T-cell (primary cell): ENCODE measurements at regions not wholly inside any gene's neighbourhood (a gene's known extent, or its start where the extent isn't known, plus 50 kb on each side); places are given as distances from the start of the nearest gene placed in this dataset.

Experiments used
- ATAC-seq, 4 experiments: fragments of 200-7000 bp in 3 of 4; fragments of 150-1000 bp in 1 of 4; cut with Tn5 transposase; replicated peaks in 1 of 4; 1 replicate in 3 of 4; 2 replicates in 1 of 4; pipeline ENCODE4 v1.10.0; 2021; ENCODE audit warnings: moderate library complexity in 3 of 4, mild to moderate bottlenecking in 2 of 4, moderate number of reproducible peaks in 1 of 4
- CTCF ChIA-PET, 2 donors: fragments of 300-600 bp; sonication (Branson Sonifier 250); formaldehyde crosslinking; loops; one replicate each; lab custom pipeline; 2022; ENCODE audit warnings: antibody characterized with exemption in 2 of 2; lab: Charles Lee
- POLR2A ChIA-PET, 2 donors: fragments of 300-600 bp; sonication (Branson Sonifier 250); formaldehyde crosslinking; loops; one replicate each; lab custom pipeline; 2022; ENCODE audit warnings: antibody characterized with exemption in 2 of 2; lab: Charles Lee
- DNase-seq, 35 experiments: peaks; one replicate each; pipeline versions ENCODE4 v3.0.0 to v3.0.0-alpha.2; 2013 to 2023
- H3K27ac ChIP-seq: one replicate; pipeline ENCODE4 v1.5.1; 2013; ENCODE audit warnings: low read length
- H3K27me3 ChIP-seq, 2 experiments: replicated peaks in 1 of 2; 1 replicate in 1 of 2; 2 replicates in 1 of 2; pipeline versions ENCODE4 v1.6.1 to v1.7.0; 2013; ENCODE audit warnings: low read length in 1 of 2, mixed read lengths in 1 of 2; ENCODE audit not compliant: control insufficient read depth in 2 of 2, insufficient read depth in 2 of 2; ENCODE audit errors: extremely low read depth in 1 of 2
- H3K36me3 ChIP-seq, 2 donors: 1 replicate in 1 of 2; 2 replicates in 1 of 2; pipeline versions ENCODE4 v1.6.1 to v1.7.0; 2013; ENCODE audit warnings: low read length in 1 of 2; ENCODE audit not compliant: control insufficient read depth in 2 of 2, insufficient read depth in 1 of 2; ENCODE audit errors: extremely low read depth in 1 of 2
- H3K4me1 ChIP-seq, 2 experiments: 1 replicate in 1 of 2; 2 replicates in 1 of 2; pipeline versions ENCODE4 v1.6.1 to v1.7.0; 2013; ENCODE audit warnings: low read length in 2 of 2, mixed read lengths in 1 of 2; ENCODE audit not compliant: insufficient read depth in 2 of 2, control insufficient read depth in 1 of 2; ENCODE audit errors: extremely low read depth in 1 of 2
- H3K4me3 ChIP-seq, 2 donors: 1 replicate in 1 of 2; 2 replicates in 1 of 2; pipeline versions ENCODE4 v1.5.1 to v1.7.0; 2013; ENCODE audit warnings: mild to moderate bottlenecking in 2 of 2, low read length in 1 of 2, moderate library complexity in 1 of 2; ENCODE audit not compliant: control insufficient read depth in 1 of 2; ENCODE audit errors: extremely low read depth in 1 of 2
- H3K9me3 ChIP-seq: 2 replicates; pipeline ENCODE4 v1.7.0; 2013
- H3K27ac Mint-ChIP-seq, 2 donors: one replicate each; pipeline ENCODE4 v1.8.0; 2020 to 2021; ENCODE audit warnings: mild to moderate bottlenecking in 2 of 2, mixed read lengths in 2 of 2
- H3K27me3 Mint-ChIP-seq, 2 donors: one replicate each; pipeline ENCODE4 v1.8.0; 2021 to 2022; ENCODE audit warnings: mixed read lengths in 2 of 2
- H3K36me3 Mint-ChIP-seq: one replicate; pipeline ENCODE4 v1.8.0; 2021; ENCODE audit warnings: mixed read lengths
- H3K4me1 Mint-ChIP-seq, 3 donors: one replicate each; pipeline ENCODE4 v1.8.0; 2020 to 2022; ENCODE audit warnings: mixed read lengths in 3 of 3, mild to moderate bottlenecking in 1 of 3
- H3K4me3 Mint-ChIP-seq, 3 donors: one replicate each; pipeline ENCODE4 v1.8.0; 2020 to 2022; ENCODE audit warnings: mild to moderate bottlenecking in 3 of 3, mixed read lengths in 3 of 3, moderate library complexity in 3 of 3
- H3K9me3 Mint-ChIP-seq, 3 donors: one replicate each; pipeline ENCODE4 v1.8.0; 2020 to 2022; ENCODE audit warnings: mixed read lengths in 3 of 3
- WGBS: methylation state at CpG from one replicate; pipeline ENCODE4 v1.1.5; 2013; ENCODE audit warnings: missing lambda C conversion rate; ENCODE audit not compliant: insufficient coverage; 5-methylcytosine and 5-hydroxymethylcytosine counted together

DNA sequence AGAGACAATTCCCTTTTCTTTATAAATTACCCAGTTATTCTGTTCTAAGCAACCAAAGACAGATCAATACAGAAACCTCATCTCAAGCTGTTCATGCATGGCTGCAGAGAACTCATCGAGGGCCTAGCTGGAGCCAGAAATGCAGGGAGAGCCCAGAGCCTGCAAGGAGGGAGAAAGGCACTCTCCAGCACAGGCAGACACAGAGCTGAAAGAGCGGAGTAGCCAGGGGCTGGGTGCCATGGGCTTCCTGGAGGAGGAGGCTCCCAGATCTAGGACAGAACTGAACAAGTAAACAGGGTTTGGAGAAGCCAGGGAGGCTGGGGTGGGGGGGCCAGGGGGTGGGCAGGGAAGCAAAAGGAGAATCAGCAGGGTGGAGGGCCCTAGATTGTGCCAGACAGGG, 144.2 kb upstream of the ZNF507 start:
- Histone ChIP-seq H3K4me1 (peaks cover 0 to 6% of the 10 kb centered on the region in 2 experiments), H3K4me3 (no peak overlapping the region), H3K27ac (no peak overlapping the region), H3K27me3 (peaks cover 0 to 32% of the 10 kb centered on the region in 2 experiments), H3K36me3 (no peaks in the 10 kb centered on the region), H3K9me3 (no peaks in the 10 kb centered on the region)
- POLR2A ChIA-PET = no interaction called here
- CTCF ChIA-PET = no interaction called here
- WGBS = 60% methylated on average over 1 of the region's 2 CpGs
- peaks cover 12 to 23% of the 10 kb centered on the region in 2 donors for H3K27me3 Mint-ChIP-seq
- ATAC-seq = no peak
- H3K4me3 Mint-ChIP-seq = no peak overlapping the region
- no peaks in the 10 kb centered on the region for H3K36me3 Mint-ChIP-seq
- peaks cover 3 to 6% (median 5%) of the 10 kb centered on the region in 3 donors for H3K4me1 Mint-ChIP-seq
- H3K9me3 Mint-ChIP-seq = no peaks in the 10 kb centered on the region
- DNase-seq = no peak
- H3K27ac Mint-ChIP-seq = no peak overlapping the region

- no peak overlapping the region for H3K4me3 Mint-ChIP-seq
- peaks cover 13 to 21% of the 10 kb centered on the region in 2 donors for H3K27me3 Mint-ChIP-seq
- ChIA-PET POLR2A (no interaction called here), CTCF (interaction anchor here in 1 of 2 donors (0.6 kb wide), 1 partner anchor 23 kb away, joined by 3 read pairs; no protein-coding TSS in a partner anchor)
- ATAC-seq (peak in 1 of 4 experiments; percentile 19), DNase-seq (peak in 1 of 35 experiments; percentile 2)
- WGBS = 3% methylated on average over 6 of the region's 15 CpGs
- H3K4me1 Mint-ChIP-seq = peaks cover 3 to 6% (median 5%) of the 10 kb centered on the region in 3 donors
- H3K27ac ChIP-seq = no peak overlapping the region
- H3K4me1 ChIP-seq = peaks cover 0 to 6% of the 10 kb centered on the region in 2 experiments
- no peak overlapping the region for H3K4me3 ChIP-seq
- H3K9me3 ChIP-seq = no peaks in the 10 kb centered on the region
- H3K27me3 ChIP-seq = peaks cover 0 to 28% of the 10 kb centered on the region in 2 experiments
- no peak overlapping the region for H3K27ac Mint-ChIP-seq
- no peaks in the 10 kb centered on the region for H3K36me3 Mint-ChIP-seq
- H3K36me3 ChIP-seq = no peaks in the 10 kb centered on the region
- no peaks in the 10 kb centered on the region for H3K9me3 Mint-ChIP-seq
Measured at GRCh38 chr19:32201636-32202051, 143.8 kb upstream of the ZNF507 start.

DNA sequence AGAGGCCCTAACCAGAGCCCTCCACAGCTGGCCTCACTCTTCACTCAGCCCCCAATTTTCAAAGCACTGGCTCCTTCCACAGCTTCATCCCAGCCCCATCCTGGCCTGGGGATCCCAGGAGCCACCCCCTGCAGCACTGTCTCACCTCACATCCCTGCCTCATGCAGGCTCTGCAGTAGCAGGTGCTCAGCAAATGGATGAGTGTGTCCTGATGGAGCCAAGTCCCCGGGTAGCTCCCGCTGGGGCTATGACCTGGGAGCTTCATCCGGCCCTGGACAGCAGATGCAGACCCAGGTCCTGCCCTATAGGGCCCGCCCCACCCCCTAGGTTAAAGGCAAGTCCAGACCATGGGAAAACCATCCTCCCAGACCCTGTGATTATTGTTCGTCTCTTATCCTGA, 143.2 kb upstream of the ZNF507 start:
- no peak overlapping the region for H3K4me3 Mint-ChIP-seq
- CTCF ChIA-PET = interaction anchor here in 1 of 2 donors (0.6 kb wide), 1 partner anchor 22 kb away, joined by 3 read pairs; no protein-coding TSS in a partner anchor

DNA sequence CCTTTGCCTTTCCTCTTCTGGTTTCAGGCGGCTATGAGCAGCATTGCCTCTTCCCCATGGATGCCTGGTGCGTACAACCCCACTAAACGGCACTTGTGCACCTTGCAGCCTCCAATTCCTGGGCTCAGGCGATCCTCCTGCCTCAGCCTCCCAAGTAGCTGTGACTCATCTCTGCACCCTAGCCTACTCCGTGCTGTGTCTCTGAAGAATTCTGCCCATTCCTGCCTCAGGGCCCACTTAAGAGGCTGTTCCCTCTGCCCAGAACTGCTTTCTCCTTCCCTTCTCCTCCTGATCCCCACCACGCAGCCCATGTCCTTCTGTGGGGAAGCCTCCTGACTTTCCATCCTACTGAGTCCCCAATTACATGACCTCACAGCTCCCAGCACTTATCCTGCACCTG, 142.2 kb upstream of the ZNF507 start:
- no peak overlapping the region for H3K27ac Mint-ChIP-seq
- peaks cover 0 to 3% (median 0%) of the 10 kb centered on the region in 3 donors for H3K9me3 Mint-ChIP-seq
- ATAC-seq (no peak), DNase-seq (peak in 1 of 35 experiments; percentile 2)
- H3K27ac ChIP-seq = no peak overlapping the region
- WGBS = 94% methylated on average over 6 of the region's 6 CpGs
- H3K4me1 Mint-ChIP-seq = peaks cover 3 to 6% (median 5%) of the 10 kb centered on the region in 3 donors
- H3K4me3 Mint-ChIP-seq = no peak overlapping the region
- peaks cover 19 to 34% of the 10 kb centered on the region in 2 donors for H3K27me3 Mint-ChIP-seq
- no peaks in the 10 kb centered on the region for H3K36me3 ChIP-seq
- CTCF ChIA-PET = no interaction called here
- peaks cover 0 to 6% of the 10 kb centered on the region in 2 experiments for H3K4me1 ChIP-seq
- POLR2A ChIA-PET = no interaction called here
- H3K27me3 ChIP-seq = peaks cover 0 to 24% of the 10 kb centered on the region in 2 experiments
- no peaks in the 10 kb centered on the region for H3K36me3 Mint-ChIP-seq
- H3K9me3 ChIP-seq = no peaks in the 10 kb centered on the region
- no peak overlapping the region for H3K4me3 ChIP-seq

More for the DNA sequence above, 143.2 kb upstream of the ZNF507 start:
- peaks cover 0 to under 1% (median 0%) of the 10 kb centered on the region in 3 donors for H3K9me3 Mint-ChIP-seq
- Histone ChIP-seq H3K36me3 (no peaks in the 10 kb centered on the region), H3K9me3 (no peaks in the 10 kb centered on the region), H3K27me3 (peaks cover 0 to 25% of the 10 kb centered on the region in 2 experiments), H3K4me3 (no peak overlapping the region), H3K27ac (no peak overlapping the region), H3K4me1 (peaks cover 0 to 6% of the 10 kb centered on the region in 2 experiments)
- H3K4me1 Mint-ChIP-seq = peaks cover 3 to 6% (median 5%) of the 10 kb centered on the region in 3 donors
- 83% methylated on average over 3 of the region's 5 CpGs for WGBS
- POLR2A ChIA-PET = no interaction called here
- no peak overlapping the region for H3K27ac Mint-ChIP-seq
- DNase-seq (peak in 1 of 35 experiments; percentile 23), ATAC-seq (no peak)
- H3K27me3 Mint-ChIP-seq = peaks cover 15 to 27% of the 10 kb centered on the region in 2 donors
- no peaks in the 10 kb centered on the region for H3K36me3 Mint-ChIP-seq

DNA sequence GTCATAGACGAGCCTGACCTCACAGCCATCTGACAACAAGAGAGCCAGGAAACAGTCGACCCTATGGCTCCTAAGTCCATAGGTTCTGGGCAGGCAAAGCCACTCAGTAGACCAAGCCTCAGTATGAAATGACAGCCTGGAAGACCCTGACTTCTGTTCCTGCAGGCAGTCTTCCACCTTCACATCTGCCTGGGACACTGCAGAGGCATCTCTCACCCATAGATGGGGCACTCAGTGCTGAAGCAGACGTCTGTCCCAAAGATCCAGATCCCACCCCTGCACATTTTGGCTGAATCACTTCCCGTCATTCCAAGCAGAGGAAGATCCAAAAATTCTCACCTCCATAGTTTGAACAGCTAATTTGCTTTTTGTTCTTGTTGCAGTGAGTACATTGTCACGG, 139.3 kb upstream of the ZNF507 start:
- DNase-seq (no peak), ATAC-seq (no peak)
- Histone ChIP-seq H3K36me3 (no peaks in the 10 kb centered on the region), H3K9me3 (no peaks in the 10 kb centered on the region), H3K27ac (no peak overlapping the region), H3K27me3 (peaks cover 0 to 22% of the 10 kb centered on the region in 2 experiments), H3K4me1 (peaks cover 0 to 6% of the 10 kb centered on the region in 2 experiments), H3K4me3 (no peak overlapping the region)
- peaks cover 3 to 5% (median 3%) of the 10 kb centered on the region in 3 donors for H3K4me1 Mint-ChIP-seq
- H3K36me3 Mint-ChIP-seq = no peaks in the 10 kb centered on the region
- H3K27ac Mint-ChIP-seq = no peak overlapping the region
- ChIA-PET POLR2A (no interaction called here), CTCF (no interaction called here)
- WGBS = 48% methylated on average over 4 of the region's 5 CpGs
- no peak overlapping the region for H3K4me3 Mint-ChIP-seq
- peaks cover 8 to 10% (median 9%) of the 10 kb centered on the region in 3 donors for H3K9me3 Mint-ChIP-seq
- peaks cover 17 to 29% of the 10 kb centered on the region in 2 donors for H3K27me3 Mint-ChIP-seq

DNA sequence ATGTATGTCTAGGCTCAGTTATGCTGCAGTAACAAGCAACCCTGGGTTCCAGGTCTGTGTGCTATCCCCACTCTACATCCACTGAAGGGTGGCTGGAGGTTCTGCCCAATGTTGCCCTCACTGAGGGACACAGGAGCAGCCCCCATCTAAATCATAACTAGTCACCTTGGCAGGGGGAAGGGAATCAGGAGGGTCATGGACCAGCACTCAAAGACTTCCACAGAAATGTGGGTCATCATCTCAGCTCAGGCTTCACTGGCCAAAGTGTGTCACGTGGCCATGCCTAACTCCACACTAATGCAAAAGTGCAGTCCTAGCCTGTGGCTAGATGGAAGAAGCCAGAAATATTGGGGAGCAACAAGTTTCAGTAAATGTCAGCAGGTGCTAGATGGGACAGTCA, 137.3 kb upstream of the ZNF507 start:
- H3K9me3 ChIP-seq = no peaks in the 10 kb centered on the region
- H3K4me1 Mint-ChIP-seq = no peaks in the 10 kb centered on the region
- H3K4me1 ChIP-seq = no peaks in the 10 kb centered on the region
- H3K36me3 ChIP-seq = no peaks in the 10 kb centered on the region
- H3K27ac ChIP-seq = no peak overlapping the region
- H3K36me3 Mint-ChIP-seq = no peaks in the 10 kb centered on the region
- POLR2A ChIA-PET = no interaction called here
- H3K4me3 ChIP-seq = no peak overlapping the region
- H3K4me3 Mint-ChIP-seq = no peak overlapping the region
- peaks cover 12 to 23% (median 13%) of the 10 kb centered on the region in 3 donors for H3K9me3 Mint-ChIP-seq
- CTCF ChIA-PET = no interaction called here
- peaks cover 15 to 22% of the 10 kb centered on the region in 2 donors for H3K27me3 Mint-ChIP-seq
- H3K27me3 ChIP-seq = peaks cover 0 to 16% of the 10 kb centered on the region in 2 experiments
- no peak overlapping the region for H3K27ac Mint-ChIP-seq
- WGBS = no CpG with 5 or more reads among the region's 1 CpG
- ATAC-seq (no peak), DNase-seq (no peak)
